ENCODE measurements at regions not wholly inside any gene's neighbourhood (a gene's known extent, or its start where the extent isn't known, plus 50 kb on each side); places are given as distances from the start of the nearest gene placed in this dataset.

DNA sequence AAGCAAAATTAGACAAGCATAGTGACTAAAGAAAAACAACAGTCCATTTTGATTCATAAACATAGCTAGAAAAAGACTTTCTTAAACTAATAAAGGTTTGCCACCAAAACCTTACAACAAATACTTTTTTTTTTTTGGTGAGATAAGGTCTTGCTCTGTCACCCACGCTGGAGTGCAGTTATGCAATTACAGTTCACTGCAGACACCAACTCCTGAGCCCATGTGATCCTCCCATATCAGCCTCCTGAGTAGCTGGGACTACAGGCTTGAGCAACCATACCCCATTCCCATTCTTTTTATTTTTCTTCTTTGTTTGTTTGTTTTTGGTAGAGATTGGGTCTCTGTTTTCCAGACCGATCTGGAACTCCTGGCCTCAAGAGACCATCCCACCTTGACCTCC lies 247.2 kb upstream of the ADGRL3 start:
- H3K4me1 Mint-ChIP-seq, result no peaks in the 10 kb centered on the region
- no CpG with 5 or more reads among the region's 2 CpGs for WGBS (ENCODE audit: extremely low coverage, insufficient read length, low lambda C conversion rate)
- Histone ChIP-seq H3K23me2 (ENCODE audit: insufficient read length, low read depth, low read length, poor library complexity, severe bottlenecking) (no peaks in the 10 kb centered on the region), H3K9ac (ENCODE audit: extremely low read depth, insufficient read length, low read length) (no peak overlapping the region), H3K27me3 (ENCODE audit: insufficient read depth, low read length) (no peaks in the 10 kb centered on the region), H2BK120ac (ENCODE audit: low read depth, low read length, poor library complexity, severe bottlenecking) (no peak overlapping the region), H3K23ac (ENCODE audit: insufficient read length, low read depth, low read length) (no peak overlapping the region), H2BK15ac (ENCODE audit: low read depth, low read length) (no peak overlapping the region), H2AK5ac (ENCODE audit: insufficient read length, low read length) (no peak overlapping the region), H3K4ac (ENCODE audit: low read depth, low read length) (no peak overlapping the region), H4K5ac (ENCODE audit: insufficient read length, low read depth, low read length) (no peak overlapping the region), H2BK5ac (ENCODE audit: insufficient read length, low read length) (no peak overlapping the region), H3K56ac (ENCODE audit: insufficient read length, low read depth, low read length) (no peak overlapping the region), H3K79me2 (ENCODE audit: insufficient read depth, low read length) (no peaks in the 10 kb centered on the region), H3K14ac (ENCODE audit: insufficient read depth, low read length) (no peak overlapping the region), H3K4me2 (ENCODE audit: insufficient read depth, insufficient read length, low read length) (no peak overlapping the region), H2BK12ac (ENCODE audit: insufficient read length, low read depth, low read length) (no peak overlapping the region), H4K91ac (ENCODE audit: insufficient read length, low read depth, low read length) (no peak overlapping the region), H3K27ac (ENCODE audit: insufficient read length, low read depth, low read length) (no peak overlapping the region), H4K8ac (replicated peaks; ENCODE audit: insufficient read length, low read depth, low read length) (no peak overlapping the region), H3K18ac (ENCODE audit: insufficient read length, low read depth, low read length) (no peak overlapping the region), H3K79me1 (ENCODE audit: insufficient read depth, low read depth, low read length, poor library complexity, severe bottlenecking) (no peaks in the 10 kb centered on the region), H3K9me3 (ENCODE audit: control insufficient read depth, low read depth, low read length) (no peaks in the 10 kb centered on the region), H2BK20ac (ENCODE audit: low read depth, low read length, poor library complexity, severe bottlenecking) (no peak overlapping the region), H4K20me1 (ENCODE audit: control insufficient read depth, insufficient read depth, insufficient read length) (no peaks in the 10 kb centered on the region), H2AFZ (ENCODE audit: low read length) (no peak overlapping the region), H3T11ph (ENCODE audit: low read length) (no peak overlapping the region), H3K4me1 (ENCODE audit: insufficient read depth, low read length) (no peaks in the 10 kb centered on the region)
- DNase-seq, result no peak
- TF ChIP-seq, protein P1, sequence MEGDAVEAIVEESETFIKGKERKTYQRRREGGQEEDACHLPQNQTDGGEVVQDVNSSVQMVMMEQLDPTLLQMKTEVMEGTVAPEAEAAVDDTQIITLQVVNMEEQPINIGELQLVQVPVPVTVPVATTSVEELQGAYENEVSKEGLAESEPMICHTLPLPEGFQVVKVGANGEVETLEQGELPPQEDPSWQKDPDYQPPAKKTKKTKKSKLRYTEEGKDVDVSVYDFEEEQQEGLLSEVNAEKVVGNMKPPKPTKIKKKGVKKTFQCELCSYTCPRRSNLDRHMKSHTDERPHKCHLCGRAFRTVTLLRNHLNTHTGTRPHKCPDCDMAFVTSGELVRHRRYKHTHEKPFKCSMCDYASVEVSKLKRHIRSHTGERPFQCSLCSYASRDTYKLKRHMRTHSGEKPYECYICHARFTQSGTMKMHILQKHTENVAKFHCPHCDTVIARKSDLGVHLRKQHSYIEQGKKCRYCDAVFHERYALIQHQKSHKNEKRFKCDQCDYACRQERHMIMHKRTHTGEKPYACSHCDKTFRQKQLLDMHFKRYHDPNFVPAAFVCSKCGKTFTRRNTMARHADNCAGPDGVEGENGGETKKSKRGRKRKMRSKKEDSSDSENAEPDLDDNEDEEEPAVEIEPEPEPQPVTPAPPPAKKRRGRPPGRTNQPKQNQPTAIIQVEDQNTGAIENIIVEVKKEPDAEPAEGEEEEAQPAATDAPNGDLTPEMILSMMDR (conservative IDR thresholded peaks at IDR 0.05), result no peak
- H3K36me3 Mint-ChIP-seq (ENCODE audit: insufficient read depth in 1 of 3, low read depth in 3 of 3), result no peaks in the 10 kb centered on the region
- H3K9me3 Mint-ChIP-seq, result no peaks in the 10 kb centered on the region
- H3K27me3 Mint-ChIP-seq (ENCODE audit: low read depth), result no peaks in the 10 kb centered on the region
- H3K4me3 Mint-ChIP-seq, result no peak overlapping the region
- no peak overlapping the region for H3K27ac Mint-ChIP-seq

Measured in H9 (cell line).